ENCODE measurements at regions not wholly inside any gene's neighbourhood (a gene's known extent, or its start where the extent isn't known, plus 50 kb on each side); places are given as distances from the start of the nearest gene placed in this dataset.
"Not testable (repeated sequence)": the region's sequence is repeated elsewhere in the genome, so short reads cannot be mapped to it uniquely, and the experiment has no call there.

DNA sequence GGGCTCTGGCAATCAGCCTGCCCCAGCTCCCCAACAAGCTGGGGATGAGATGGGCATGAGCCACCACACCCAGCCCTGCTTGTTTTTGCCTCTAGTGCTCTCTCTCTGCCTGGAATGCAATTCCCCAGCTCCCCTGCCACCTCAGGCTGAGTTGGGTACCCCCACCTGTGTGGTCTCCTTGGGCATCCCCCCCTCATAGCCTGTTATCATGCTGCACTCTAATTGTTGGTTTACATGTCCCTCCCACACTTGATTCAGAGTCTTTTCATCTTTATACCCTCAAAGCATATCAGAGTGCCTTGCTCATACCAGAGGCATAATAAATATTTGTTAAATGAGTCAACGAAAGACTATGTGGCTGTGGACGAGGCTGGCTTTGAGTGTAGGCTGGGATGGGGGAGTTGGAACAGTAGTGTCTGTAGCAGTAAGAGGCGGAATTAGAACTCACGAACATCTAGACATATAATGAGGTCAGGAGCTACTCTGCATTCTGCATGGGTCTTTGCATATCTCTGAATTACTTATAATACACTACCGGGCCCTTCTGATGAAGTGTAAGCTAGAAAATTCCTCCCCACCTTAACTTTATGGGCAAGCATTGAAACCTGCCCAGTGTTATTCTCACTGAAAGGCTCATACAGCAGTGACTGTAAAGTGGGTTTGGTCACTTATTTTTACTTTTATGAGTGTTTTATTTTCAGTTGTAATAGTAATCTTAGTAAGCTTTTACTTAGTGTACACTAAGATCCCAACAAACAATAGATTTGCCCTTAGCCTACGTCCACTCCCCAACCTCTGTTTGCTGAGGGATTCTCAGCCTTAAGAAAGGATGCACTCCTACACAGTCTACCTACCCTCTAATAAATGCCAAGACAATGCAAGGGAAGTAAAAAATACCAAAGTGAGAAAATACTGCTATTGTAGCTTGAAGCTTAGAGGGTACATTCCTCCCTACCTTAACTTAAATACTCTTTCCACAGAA is 58.7 kb downstream of the EDN1 start:
- peak; percentile 76 for DNase-seq (ENCODE audit: low spot score)

DNA sequence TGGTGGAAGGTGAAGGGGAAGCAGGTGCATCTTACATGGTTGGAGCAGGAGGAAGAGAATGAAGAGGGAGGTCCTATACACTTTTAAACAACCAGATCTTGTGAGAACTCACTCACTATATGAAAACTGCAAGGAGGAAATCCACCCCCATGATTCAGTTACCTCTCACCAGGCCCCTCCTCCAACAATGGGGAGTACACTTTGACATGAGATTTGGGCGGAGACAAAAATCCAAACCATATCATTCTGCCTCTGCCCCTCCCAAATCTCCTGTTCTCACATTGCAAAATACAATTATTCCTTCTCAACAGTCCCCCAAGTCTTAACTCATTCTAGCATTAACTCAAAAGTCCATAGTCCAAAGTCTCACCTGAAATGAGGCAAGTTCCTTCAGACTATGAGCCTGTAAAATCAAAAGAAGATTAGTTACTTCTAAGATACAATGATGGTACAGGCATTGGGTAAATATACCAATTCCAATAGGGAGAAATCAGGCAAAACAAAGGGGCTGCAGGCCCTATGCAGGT is 60.5 kb downstream of the EDN1 start:
- no peak for DNase-seq (ENCODE audit: low spot score)

DNA sequence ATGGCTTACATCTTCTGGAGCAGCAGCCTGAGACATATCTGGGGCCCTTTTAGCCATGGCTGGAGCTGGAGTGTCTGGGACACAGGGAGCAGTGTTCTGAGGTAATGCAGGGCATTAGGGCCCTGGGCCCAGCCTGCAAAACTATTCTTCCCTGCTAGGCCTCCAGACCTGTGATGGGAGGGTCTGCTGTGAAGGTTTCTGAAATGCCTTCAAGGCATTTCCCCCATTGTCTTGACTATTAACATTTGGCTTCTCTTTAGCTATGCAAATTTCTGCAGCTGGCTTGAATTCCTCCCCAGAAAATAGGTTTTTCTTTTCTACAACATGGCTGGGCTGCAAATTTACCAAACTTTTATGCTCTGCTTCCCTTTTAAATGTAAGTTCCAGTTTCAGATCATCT is 61.5 kb downstream of the EDN1 start:
- no peak for DNase-seq (ENCODE audit: low spot score)

DNA sequence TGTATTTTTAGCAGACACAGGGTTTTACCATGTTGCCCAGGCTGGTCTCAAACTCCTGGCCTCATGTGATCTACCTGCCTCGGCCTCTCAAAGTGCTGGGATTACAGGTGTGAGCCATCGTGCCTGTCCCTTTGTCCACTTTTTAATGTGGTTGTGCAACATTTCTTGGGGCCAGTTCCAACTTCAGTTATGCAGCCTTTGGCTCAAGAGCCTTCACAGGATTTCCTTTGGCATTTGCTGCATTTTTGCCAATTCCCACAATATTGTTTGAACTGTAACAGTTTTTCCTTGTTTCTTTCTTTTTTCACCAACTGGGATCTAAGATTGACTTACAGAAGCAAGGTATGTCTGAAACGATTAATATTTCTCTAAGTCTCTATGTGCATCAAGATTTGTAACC is 63.6 kb downstream of the EDN1 start:
- DNase-seq (ENCODE audit: low spot score), result no peak

DNA sequence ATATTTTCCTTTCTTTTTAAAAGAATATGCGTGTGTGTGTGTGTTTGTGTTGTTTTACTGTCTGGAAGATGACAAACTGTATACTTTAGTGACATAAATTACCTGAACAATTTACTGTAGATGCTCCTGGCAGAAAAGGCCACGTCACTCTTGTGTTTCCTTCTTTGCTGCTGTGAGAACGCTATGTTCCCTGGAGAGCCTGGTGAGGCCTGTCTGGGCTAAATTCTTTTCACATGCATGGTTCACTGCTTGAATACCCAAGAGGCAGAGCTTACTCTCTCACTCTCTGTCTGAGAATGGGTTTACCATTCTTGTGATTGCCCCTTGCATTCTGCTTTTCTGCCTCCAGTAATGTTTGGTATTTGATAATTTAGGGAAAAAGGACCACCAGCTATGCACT is 64.3 kb downstream of the EDN1 start:
- DNase-seq (ENCODE audit: low spot score), result no peak

DNA sequence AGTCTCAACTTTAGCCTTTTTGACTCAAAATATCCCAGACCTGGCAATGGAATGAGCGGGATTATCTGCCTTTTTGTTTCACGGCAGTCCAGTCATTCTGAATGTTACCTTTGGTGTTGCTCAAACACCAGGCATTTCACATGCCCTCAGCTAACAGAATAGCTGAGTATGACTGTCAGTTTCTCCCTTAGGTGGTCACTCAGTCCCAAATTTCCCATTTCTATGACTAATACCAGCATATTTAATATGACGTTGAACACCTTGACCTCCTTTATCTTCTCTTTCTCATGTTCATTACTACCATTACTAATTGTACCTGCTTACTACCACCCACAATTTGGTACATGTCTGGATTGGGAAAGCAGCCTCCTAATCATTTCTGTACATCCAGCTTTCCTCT is 65.2 kb downstream of the EDN1 start:
- DNase-seq (ENCODE audit: low spot score), result no peak

DNA sequence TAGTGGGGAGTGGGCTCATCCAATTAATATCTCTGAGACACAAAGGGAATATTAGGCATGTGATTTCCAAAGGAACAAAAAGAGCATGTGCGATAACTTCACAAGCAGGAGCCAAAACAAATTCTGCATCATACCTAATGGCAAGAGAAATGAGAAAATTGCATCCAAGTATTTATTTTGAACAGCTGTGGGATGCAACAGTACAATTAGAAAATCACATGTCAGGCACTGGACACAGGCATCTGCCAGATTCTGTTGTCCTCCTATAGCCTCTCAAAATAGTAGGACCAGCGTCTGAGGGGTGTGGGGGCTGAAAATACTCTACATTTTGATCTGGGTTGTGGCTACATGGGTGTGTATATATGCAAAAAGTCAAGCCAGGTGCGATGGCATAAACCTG is 66.3 kb downstream of the EDN1 start:
- no peak for DNase-seq (ENCODE audit: low spot score)

DNA sequence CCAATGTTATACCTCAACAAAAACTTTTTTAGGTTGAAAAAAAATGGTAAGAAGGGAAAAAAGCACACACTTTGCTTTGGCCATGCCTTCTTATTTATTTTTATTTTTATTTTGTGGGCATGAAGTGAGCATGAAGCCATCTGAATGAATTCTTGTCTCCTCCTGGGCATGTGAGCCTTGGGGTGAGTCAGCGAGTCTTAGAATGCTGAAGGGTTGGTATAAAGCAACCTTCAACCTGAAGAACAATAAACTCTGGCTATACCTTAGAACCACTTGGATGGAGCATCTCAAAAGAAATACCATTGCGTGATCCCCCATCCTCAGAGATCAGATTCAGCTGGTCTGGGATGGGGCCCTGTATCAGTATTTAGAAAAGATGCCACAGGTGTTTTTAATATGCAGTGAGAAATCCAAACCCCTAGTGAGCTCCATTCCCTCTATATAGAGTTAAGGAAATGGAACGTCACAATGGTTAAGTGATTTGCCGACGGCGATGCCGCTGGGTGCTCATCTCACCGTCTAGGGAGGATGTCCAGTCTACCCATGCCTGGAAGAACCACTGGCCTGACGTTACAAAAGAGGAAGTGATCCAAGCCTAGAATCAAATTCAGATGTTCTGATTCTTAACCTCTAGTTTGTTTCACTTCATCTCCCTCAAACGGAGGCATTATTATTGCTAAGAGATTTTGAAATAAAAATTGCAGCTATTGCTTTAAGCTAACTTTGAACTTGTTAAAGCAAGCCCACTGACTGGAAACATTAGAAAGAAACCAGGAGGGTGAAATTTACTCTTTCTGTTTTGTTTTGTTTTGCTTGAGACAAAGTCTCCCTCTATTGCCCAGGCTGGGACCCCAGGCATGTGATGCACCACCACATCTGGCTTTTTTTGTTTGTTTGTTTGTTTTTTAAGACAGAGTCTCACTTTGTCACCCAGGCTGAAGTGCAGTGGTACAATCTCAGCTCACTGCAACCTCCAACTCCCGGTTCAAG is 67.1 kb downstream of the EDN1 start:
- no peak for DNase-seq (ENCODE audit: low spot score)

DNA sequence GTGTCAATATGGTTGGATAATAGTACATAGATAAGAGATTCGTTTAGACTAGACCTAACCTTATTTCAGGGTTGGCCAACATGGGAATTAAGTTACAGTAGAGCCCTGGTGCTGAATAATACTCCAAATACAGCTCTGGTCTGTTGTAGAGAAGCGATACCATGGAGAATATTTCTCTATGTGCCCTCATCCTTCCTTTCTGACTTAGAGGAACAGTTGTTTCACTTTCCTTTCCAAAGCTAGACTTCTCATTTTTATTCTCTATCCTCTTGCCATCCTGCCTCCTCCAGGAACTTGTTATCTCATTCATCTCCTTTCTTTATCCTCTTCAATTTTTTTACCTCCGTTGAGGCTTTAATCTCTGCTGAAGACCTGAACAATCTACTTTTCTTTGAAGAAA is 68.9 kb downstream of the EDN1 start:
- DNase-seq (ENCODE audit: low spot score), result no peak

DNA sequence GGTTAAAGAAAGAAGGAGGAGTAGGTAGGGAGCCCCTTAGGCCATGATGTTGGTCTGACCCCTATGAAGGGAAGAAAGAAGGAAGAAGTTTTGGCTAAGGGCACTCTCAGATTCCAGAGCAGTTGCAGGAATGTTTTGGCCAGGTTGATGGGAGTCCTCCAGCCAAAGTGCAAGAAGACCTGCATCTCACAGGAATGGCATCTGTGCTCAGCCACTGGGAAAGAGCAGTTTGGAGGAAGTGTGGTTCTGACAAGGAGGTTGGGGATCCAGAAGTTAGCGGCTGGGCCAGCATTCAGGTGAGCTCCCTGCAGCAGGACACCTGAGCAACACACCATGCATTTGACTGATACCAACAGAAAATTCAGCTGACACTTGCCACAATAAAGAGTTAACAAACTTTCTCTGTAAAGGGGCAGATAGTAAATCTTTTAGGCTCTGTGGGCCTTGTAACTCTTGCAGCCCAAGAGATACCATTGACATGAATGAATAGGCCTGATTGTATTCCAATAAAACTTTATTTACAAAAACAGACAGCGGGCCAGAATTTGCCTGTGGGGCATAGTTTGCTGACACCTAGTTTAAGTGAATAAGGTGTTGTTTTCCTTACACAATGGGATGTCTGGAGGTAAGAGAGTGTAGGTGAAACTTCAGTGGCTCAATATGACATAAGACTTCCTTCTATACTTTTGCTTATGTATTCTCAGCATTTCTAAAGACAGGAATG is 71.0 kb downstream of the EDN1 start:
- DNase-seq (ENCODE audit: low spot score), result no peak

DNA sequence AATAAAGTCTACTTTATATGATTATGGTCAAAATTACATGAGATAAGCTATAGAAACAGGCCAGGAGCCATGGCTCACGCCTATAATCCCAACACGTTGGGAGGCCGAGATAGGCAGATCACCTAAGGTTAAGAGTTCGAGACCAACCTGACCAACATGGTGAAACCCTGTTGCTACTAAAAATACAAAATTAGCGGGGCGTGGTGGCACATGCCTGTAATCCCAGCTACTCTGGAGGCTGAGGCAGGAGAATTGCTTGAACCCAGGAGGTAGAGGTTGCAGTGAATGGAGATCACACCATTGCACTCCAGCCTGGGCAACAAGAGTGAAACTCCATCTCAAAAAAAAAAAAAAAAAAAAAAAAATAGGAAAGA is 73.1 kb downstream of the EDN1 start:
- DNase-seq (ENCODE audit: low spot score), result not testable (repeated sequence)

DNA sequence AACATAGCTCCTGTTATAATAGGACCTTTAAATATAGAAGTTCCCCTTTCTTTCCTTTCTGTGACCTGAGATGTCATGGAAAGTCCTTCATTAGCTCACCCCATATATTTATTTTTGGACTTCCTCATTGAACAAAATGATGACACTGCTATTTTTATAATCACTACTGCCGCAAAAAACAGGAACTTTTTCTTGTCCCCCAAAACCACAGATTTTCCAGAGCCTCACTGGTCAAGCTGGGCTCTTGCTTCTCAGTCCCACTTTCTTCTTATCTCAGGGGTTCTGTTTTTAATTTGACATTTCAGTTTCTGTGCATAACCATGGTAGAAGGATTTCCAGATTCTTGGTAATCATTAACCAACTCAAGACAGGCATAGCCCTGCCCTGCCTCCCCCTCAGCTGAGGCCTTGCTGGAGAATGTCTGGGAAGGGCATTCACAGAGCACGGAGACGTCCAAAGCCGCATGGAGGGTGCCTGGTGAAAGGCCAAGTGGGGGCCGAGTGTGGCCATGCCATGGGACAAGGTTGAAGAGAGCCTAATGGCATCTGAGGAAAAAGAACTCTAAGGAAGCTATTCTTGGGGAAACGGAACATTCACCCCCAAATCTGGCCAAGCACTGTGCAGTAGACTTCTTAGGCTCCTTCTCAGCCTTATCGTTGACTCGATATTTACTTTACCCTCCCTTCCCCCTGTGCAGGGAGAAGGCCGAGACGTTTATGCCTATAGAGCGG is 73.7 kb downstream of the EDN1 start:
- DNase-seq (ENCODE audit: low spot score), result no peak

DNA sequence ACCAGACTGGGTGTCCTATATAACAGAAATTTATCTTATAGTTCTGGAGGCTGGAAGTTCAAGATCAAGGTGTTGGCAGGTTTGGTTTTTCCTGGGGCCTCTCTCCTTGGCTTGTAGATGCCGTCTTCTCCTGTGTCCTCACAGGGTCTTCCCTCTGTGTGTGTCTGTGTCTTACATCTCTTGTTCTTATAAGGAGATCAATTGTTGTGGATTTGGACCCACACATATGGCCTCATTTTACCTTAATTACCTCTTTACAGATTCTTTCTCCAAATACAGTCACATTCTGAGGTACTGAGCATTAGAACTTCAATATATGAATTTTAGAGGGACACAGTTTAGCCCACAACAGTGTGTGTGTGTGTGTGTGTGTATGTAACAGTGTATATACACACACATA is 74.5 kb downstream of the EDN1 start:
- DNase-seq (ENCODE audit: low spot score), result no peak

DNA sequence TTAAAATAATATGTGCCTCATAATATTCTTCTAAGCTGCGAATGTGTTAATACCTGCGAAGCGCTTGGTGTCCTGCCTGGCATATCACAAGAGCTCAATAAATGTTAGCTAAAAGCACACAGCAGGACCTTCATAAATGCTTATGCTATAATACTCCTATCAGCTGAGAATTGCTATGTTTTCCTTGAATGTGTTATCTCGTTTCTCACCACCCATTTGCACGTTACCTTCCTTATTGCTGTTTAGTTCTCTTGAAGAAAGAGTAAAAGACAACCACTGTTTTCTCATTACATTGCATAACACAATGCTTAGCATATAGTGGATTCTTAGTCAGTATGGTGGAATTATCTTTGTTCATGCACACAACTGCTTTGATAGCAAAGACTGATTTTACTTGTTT is 76.6 kb downstream of the EDN1 start:
- DNase-seq (ENCODE audit: low spot score), result no peak

DNA sequence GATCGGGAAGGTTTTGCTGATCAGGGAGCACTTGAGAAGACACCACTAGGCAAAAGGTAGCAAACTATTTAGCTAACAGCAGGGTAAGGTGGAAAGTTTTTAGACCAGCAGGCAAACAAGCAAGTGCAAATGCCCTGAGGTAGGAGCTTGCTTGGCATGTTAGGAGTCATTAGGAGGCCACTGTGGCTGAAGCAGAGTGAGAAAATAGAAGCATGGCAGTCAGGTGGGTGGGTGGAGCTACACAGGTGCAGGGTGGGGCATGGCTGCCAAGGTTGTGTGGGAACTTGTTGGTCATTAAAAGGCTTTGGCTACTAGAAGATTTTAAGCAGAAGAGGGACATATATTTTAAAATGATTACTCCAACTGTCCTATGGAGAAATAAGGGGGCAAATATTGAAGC is 77.3 kb downstream of the EDN1 start:
- DNase-seq (ENCODE audit: low spot score), result no peak

DNA sequence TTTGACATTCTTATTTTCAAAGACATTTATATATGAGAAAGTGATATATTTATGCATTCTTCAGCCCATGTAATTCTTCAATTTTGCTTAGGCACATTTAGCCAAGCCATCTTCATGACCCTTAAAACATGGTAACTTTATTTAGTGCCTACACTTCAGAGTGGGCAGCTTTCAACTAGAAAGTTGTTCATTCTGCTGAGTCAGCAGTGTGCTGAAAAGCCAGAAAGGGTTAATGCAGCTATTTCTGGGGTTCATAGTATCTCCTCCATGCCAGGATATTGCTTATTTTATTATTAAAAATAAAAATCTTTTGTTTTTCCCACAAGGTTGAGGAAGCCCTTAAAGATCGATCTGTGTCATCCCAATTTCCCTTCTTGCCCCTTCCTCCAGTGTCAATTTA is 79.2 kb downstream of the EDN1 start:
- DNase-seq (ENCODE audit: low spot score), result no peak

DNA sequence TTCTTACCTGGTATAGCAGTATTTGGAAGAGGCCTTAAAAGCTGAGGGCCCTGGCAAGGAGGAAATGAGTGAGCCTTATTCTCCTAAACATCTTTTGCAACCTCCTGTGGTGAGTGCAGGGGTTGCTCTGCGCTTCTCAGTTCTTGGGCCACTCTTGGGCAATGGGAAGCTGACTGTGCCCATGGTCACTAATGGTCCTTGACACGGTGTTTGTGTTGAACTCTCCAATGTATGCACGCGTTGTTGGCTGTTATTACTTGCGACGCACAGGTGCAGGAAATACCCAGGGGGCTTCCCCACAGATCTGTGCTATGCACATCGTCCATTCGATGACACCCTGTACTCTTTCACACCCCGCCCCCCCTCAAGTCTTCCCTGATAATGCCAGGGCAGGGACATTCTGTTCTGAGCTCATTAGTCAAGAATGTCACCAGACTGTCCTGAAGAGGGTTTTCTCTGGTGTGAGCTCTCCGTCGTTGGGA is 79.7 kb downstream of the EDN1 start:
- no peak for DNase-seq (ENCODE audit: low spot score)

DNA sequence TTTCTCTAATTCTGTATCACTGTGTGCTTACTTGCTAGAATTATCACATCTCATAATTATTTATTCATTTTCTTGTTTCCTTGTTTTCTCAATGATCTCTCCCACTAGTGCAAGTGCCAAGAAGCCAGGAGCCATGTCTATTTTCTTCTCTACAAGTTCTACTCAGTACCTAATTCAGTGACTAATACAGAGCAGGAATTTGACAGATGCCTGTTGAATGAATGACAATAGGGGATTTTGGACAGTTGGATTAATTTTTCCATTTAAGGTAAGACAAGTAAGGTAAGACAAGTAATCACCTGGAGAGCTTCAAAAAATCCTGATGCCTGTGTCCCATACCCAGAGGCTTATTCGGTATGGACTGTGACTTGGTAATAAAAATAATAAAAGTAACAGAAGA is 81.0 kb downstream of the EDN1 start:
- no peak for DNase-seq (ENCODE audit: low spot score)

DNA sequence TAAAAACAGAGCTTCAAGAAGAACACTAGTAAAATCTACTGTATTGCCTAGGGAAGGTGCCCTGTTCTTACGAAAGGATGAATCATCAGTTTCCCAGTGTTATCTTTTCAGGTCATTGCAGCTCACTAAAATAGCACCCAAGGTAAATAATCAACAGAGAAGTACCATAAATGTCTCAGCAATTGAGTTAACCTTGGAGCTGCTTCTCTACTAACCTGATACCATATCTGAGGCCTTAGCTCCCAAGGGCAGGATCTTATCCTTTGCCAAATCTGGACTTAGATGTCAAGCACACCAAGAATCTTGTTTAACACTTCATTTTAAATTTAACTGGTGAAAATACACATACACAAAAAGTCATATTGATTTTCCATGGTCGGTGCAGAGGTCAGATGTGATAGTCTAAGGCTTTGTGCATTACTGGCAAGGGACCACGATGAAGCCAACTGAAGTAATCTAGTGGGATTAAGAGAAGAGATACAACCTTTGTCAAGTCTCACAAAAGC is 81.5 kb downstream of the EDN1 start:
- no peak for DNase-seq (ENCODE audit: low spot score)

DNA sequence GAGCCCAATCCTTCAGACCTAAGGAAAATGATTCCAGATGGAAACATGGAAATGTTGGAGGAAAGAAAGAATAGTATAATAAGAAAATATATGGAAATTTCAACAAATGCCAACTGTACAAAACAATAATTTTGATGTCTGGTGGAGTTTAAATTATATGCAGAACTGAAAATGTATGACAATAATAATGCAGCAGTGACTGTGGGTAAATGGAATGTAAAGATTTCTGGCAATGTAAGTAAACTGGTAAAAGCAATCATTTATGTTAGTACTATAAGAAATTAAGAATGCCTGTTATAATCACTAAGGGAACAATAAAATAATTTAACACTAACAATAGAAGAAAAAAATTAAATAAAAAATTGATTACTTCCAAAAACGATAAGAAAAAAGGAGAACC is 89.0 kb downstream of the EDN1 start:
- no peak for DNase-seq (ENCODE audit: low spot score)

DNA sequence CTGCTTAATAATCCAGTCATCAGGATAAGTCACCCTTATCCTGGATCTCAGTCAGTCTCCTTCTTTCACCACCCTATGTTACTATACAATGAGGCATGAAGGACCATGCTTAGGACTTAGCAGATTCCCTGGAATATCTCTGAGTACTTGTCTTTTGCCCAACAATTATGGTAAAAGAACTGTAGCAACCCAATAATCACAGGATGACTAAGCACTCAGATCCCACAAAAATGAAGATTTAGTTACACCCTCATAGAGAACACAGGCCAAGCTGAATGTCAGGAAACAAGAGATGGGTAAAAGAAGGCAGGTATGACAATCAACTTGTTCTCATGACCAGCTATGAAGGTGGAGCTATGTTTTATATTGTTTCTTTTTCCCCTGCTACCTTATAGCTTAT is 91.4 kb downstream of the EDN1 start:
- DNase-seq (ENCODE audit: low spot score), result no peak
